Skeletal muscle satellite cell (primary cell): ENCODE measurements at regions not wholly inside any gene's neighbourhood (a gene's known extent, or its start where the extent isn't known, plus 50 kb on each side); places are given as distances from the start of the nearest gene placed in this dataset.

Experiments
- H3K27me3 ChIP-seq: 2 replicates; pipeline ENCODE4 v1.7.0; 2013; ENCODE audit warnings: low read length; ENCODE audit not compliant: control insufficient read depth, insufficient read depth
- H3K36me3 ChIP-seq: 2 replicates; pipeline ENCODE4 v1.7.0; 2013; ENCODE audit warnings: mild to moderate bottlenecking, control low read depth, low read length; ENCODE audit not compliant: insufficient read depth
- H3K4me1 ChIP-seq: 2 replicates; pipeline ENCODE4 v1.7.0; 2013; ENCODE audit warnings: low read length; ENCODE audit not compliant: control insufficient read depth, insufficient read depth
- H3K4me2 ChIP-seq: 2 replicates; pipeline ENCODE4 v1.7.0; 2013; ENCODE audit warnings: mild to moderate bottlenecking, low read length
- H3K4me3 ChIP-seq: 2 replicates; pipeline ENCODE4 v1.7.0; 2013; ENCODE audit warnings: low read length
- H3K9ac ChIP-seq: 2 replicates; pipeline ENCODE4 v1.7.0; 2013; ENCODE audit warnings: mild to moderate bottlenecking, low read depth, low read length, moderate library complexity
- H3K9me3 ChIP-seq: replicated peaks from 2 replicates; pipeline ENCODE4 v1.7.0; 2013; ENCODE audit warnings: mild to moderate bottlenecking, control low read depth, low read length

DNA sequence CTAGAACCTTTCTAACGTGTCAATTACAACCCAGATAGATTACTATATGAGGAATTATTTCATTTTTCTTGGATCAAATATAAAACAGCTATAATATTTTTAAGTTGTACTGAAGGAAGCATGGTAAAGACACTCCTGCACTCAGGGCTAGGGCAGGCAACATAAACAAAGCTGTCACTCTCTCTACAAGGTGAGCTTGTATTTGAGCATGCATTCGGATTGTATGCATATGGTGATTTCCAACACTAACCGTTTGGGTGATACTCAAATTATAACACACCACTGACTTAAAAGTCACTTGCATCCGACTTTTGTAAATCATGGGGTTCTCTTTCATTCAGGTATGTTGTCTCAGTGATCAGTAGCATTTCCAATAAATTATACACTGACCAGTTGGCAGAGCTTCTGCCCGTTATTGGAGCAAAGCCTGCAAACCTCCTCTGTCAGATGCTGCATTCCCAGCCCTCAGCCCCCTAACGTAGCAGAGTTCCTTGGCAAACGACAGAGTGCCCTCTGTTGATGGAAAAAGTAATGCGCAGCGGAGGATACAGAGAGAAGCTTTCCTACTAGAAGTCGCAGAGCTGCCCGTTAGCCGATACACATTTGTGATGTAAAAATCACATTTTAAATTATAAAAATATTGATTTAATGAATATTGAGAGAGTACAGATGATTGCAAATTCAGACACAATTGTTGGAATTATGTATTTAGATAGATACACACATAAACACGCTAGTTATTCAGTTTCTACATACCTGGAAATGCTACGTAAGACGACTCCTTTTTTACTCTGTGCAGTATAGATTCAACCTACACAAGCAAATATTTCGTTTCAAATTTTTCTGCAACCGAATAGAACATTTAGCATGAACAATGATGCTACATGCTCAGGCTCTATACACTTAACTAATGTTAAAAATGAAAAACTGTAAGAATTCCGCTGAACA, 173.9 kb upstream of the SP4 start:
- no peaks in the 10 kb centered on the region for H3K9me3 ChIP-seq
- no peak overlapping the region for H3K4me2 ChIP-seq
- no peaks in the 10 kb centered on the region for H3K36me3 ChIP-seq
- H3K4me1 ChIP-seq: no peaks in the 10 kb centered on the region
- H3K27me3 ChIP-seq: peaks cover 46% of the 10 kb centered on the region
- no peak overlapping the region for H3K4me3 ChIP-seq
- H3K9ac ChIP-seq: no peak overlapping the region

DNA sequence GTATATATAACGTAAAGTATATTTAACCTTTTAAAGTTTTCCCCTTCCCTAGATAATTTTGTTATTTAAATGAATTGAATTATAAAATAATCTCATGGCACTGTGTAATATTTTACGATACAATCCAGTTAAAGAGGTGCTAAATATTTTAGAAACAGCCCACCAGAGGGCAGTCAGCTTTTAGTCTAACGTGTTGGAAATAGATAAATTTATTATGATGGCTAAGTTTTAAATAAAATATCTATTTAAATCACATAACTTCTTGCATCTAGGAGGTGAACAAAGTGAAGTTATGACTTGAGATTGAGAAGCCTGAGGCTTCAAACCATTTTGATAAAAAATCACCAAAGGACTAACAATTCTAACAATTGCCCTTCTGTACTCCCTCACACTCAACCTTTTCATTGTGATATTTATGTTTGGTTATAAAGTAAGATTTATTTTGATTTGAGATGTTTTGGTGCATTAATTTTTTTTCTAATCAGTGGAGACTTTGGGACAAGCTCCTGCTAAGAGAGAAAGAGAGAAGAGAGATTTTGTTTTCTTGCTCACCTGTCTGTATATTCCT, 171.5 kb upstream of the SP4 start:
- H3K4me3 ChIP-seq: no peak overlapping the region
- no peaks in the 10 kb centered on the region for H3K9me3 ChIP-seq
- no peaks in the 10 kb centered on the region for H3K36me3 ChIP-seq
- no peaks in the 10 kb centered on the region for H3K4me1 ChIP-seq
- H3K4me2 ChIP-seq: no peak overlapping the region
- no peak overlapping the region for H3K9ac ChIP-seq
- H3K27me3 ChIP-seq: peaks cover 37% of the 10 kb centered on the region

DNA sequence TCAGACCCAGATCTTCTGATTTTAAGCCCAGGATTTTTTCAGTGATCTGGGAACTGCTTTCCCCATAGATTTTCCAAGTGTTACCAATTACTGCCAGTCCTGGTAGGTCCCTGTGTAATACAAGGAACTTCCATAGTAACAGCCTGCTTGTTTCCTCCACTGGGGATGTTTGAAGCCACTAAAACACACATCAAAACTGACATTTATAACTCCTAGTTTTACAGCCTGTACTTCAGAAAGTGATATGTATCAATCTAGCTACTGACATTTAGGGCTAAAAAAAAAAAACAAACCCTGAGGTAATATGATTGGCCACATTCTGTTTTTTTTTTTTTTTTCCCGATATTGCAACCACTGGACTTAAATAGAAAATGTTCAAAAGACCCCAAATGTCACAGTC, 166.9 kb upstream of the SP4 start:
- Histone ChIP-seq H3K4me1 (no peaks in the 10 kb centered on the region), H3K36me3 (no peaks in the 10 kb centered on the region), H3K9ac (no peak overlapping the region), H3K9me3 (no peaks in the 10 kb centered on the region), H3K4me3 (no peak overlapping the region), H3K4me2 (no peak overlapping the region), H3K27me3 (no peaks in the 10 kb centered on the region)

DNA sequence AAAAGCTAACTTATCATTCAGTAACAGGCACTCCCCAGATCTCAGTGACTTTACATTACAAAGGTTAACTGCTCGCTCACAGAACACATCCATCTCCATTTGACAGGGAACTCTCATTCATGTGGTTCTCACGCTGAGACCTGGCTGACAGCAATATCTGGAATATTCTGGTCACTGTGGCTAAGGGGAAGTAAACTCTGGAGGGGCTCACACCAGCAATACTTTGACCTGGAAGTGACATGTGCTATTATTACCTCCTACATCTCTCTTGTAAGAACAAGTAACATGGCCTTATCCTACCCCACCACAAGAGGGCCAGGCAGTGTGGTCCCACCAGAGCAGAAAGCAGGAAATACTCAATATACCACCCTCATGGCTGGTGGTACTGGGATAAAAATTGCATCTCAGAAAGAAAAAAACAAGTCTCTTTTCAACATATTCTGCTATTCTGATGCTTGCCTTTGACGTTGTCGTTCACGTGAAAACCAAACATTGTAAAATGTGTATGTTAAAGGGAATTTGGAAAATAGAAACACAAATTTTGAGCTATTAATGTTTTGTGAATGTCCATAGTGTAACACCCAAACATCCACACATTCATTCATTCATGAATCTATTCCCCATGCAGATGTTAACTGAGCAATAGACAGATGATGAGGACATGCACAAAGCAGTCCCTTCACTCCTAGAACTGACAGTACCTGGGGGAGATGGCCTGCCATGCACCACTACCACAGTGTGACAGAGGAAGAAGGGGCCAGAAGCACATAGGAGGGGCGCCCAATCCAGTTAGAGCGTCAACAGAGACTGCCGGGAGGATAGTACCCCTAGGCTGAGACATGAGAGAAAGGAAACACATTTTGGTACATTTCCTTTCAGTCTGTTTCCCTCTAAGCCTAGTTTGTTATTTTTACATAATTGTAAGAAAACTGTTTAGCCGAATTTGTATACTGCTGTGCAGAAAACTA, 166.0 kb upstream of the SP4 start:
- Histone ChIP-seq H3K9ac (no peak overlapping the region), H3K9me3 (no peaks in the 10 kb centered on the region), H3K36me3 (no peaks in the 10 kb centered on the region), H3K4me2 (no peak overlapping the region), H3K4me1 (no peaks in the 10 kb centered on the region), H3K27me3 (no peaks in the 10 kb centered on the region), H3K4me3 (no peak overlapping the region)

DNA sequence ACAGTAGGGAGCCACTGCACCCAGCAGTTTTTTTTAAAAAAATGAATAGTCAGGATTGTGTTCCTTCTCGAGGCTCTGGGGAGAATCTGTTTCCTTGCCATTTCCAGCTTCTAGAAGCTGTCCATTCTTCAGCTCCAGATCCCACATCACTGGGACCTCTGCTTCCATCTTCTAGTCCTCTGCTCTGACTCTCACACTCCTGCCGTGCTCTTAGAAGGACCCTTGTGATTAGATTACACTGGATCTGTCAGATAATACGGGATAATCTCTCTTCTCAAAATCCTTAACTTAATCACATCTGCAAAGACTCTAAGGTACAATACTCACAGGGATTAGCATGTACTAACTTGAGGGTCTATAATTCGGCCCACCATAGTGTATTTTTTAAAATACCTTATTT, 158.9 kb upstream of the SP4 start:
- no peak overlapping the region for H3K9ac ChIP-seq
- H3K36me3 ChIP-seq: no peaks in the 10 kb centered on the region
- H3K27me3 ChIP-seq: no peaks in the 10 kb centered on the region
- H3K4me2 ChIP-seq: no peak overlapping the region
- no peak overlapping the region for H3K4me3 ChIP-seq
- H3K9me3 ChIP-seq: no peaks in the 10 kb centered on the region
- H3K4me1 ChIP-seq: no peaks in the 10 kb centered on the region

DNA sequence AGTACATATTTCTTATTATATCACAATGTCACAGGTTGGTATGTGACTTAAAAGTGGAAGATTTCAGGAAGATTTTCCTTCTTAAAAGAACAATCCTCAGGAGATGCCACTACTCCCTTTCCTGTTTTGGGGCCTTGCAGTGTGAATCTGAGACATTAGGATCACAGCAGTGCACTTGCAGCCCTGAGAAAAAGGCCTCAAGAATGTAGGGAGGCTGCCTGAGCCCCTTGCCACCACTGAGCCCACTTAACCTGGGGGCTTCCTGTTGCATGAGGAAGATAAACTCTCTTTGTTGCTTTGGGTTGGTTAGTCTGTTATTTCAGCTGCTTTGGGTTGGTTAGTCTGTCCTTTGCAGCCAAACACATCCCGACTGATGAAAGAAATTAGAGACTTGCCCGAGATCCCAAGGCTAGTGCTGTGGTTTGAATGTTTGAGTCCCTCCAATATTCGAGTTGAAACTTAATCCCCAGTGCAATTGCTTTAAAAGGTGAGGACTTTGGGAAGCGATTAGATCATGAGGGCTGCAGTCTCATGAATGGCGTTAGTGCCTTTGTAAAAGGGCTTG, 151.3 kb upstream of the SP4 start:
- Histone ChIP-seq H3K9ac (no peak overlapping the region), H3K4me3 (no peak overlapping the region), H3K27me3 (no peaks in the 10 kb centered on the region), H3K4me1 (no peaks in the 10 kb centered on the region), H3K4me2 (no peak overlapping the region), H3K9me3 (no peaks in the 10 kb centered on the region), H3K36me3 (no peaks in the 10 kb centered on the region)

DNA sequence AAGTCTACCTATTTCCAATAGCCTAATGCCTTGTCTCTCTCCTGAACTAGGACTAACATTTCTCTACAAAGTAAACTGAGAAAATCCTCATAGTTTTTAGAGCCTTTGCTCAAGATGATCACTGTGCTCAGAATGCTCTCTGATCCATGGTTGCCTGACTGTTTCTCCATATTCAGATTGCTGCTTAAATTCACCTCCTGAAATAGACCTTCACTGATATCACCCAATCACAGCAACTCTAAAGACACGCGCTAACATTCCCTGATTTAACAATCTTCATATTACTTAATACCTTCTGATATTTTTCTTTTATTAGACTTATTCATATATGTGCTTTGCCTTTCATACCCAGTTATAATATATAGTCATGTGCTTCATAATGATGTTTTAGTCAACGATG, 148.9 kb upstream of the SP4 start:
- Histone ChIP-seq H3K9ac (no peak overlapping the region), H3K9me3 (no peaks in the 10 kb centered on the region), H3K4me3 (no peak overlapping the region), H3K4me1 (no peaks in the 10 kb centered on the region), H3K36me3 (no peaks in the 10 kb centered on the region), H3K4me2 (no peak overlapping the region), H3K27me3 (no peaks in the 10 kb centered on the region)

DNA sequence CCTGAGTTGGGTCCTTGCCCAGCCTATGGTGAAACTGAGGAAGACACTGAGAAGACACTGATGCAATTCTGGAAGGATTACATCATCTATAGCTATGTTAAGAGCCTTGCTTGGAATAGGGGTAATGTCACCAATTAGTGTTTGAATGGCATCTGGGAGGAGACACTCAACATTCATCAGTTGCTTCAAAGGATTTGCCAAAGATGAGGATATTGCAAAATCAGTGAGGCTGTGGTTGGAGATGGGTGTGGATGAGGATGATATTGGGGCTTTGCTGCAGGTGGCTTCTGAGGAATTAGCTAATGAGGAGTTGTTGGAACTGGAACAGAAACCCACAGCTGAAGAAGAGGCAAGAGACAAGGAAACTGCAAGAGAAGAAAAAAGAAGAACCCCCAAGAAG, 146.7 kb upstream of the SP4 start:
- no peaks in the 10 kb centered on the region for H3K4me1 ChIP-seq
- H3K36me3 ChIP-seq: no peaks in the 10 kb centered on the region
- H3K9me3 ChIP-seq: no peaks in the 10 kb centered on the region
- H3K27me3 ChIP-seq: no peaks in the 10 kb centered on the region
- H3K4me2 ChIP-seq: no peak overlapping the region
- H3K9ac ChIP-seq: no peak overlapping the region
- H3K4me3 ChIP-seq: no peak overlapping the region

DNA sequence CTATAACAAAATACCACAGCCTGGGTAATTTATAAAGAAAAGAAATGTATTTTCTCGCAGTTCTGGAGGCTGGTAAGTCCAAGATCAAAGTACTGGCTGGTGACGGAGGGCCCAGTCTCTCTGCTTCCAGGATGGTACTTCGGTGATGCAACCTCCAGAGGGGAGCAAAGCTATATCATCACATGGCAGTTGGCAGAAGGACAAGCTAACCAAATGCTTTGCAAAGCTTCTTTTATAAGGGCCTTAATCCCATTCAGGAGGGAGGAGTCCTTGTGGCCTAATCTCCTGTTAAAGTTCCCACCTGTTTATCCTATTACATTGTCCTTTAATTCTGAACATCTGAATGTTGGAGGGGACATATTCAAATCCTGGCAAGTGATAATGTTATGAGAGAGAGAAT, 134.1 kb upstream of the SP4 start:
- no peak overlapping the region for H3K4me2 ChIP-seq
- H3K36me3 ChIP-seq: no peaks in the 10 kb centered on the region
- no peak overlapping the region for H3K4me3 ChIP-seq
- H3K4me1 ChIP-seq: no peaks in the 10 kb centered on the region
- no peaks in the 10 kb centered on the region for H3K9me3 ChIP-seq
- no peaks in the 10 kb centered on the region for H3K27me3 ChIP-seq
- no peak overlapping the region for H3K9ac ChIP-seq

DNA sequence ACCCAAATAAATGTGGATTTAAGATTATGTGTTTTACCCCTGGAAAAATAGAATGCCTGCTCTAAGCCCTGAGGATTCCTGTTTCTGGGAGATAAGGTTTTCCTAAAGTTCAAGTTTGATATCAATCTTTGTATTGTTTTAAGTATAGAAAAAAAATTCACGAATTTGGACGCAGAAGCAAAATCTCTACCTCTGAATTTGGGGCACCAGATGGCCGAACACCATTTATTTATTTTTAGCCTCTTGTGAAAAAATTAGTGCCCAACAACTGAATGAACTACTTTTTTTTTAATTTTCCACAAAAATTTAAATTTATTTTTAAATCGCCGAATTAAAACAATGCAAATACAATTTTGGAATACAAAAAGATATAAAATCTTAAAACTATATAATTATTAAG, 128.1 kb upstream of the SP4 start:
- no peak overlapping the region for H3K4me3 ChIP-seq
- no peaks in the 10 kb centered on the region for H3K36me3 ChIP-seq
- no peaks in the 10 kb centered on the region for H3K9me3 ChIP-seq
- no peak overlapping the region for H3K4me2 ChIP-seq
- H3K27me3 ChIP-seq: no peaks in the 10 kb centered on the region
- H3K4me1 ChIP-seq: no peaks in the 10 kb centered on the region
- H3K9ac ChIP-seq: no peak overlapping the region

DNA sequence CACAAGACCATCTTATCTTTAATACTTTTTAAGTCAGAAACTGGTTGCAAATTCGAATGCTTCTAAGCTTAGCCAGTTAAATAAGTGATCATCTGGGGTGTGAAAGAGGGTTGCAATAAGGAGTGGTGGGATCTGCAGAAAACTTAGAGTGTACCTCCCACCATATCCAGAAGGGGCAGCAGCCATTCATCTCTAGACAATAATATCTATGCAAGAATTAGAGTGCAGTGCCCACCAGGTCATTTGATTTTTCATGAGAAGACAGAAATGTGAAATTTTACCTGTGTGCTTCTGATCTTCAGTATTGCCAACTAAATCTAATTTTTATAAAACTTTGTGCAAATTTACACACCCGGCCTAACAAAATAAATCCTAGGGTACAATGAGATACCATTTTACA, 127.2 kb upstream of the SP4 start:
- H3K9ac ChIP-seq: no peak overlapping the region
- H3K4me2 ChIP-seq: no peak overlapping the region
- H3K36me3 ChIP-seq: no peaks in the 10 kb centered on the region
- H3K4me1 ChIP-seq: no peaks in the 10 kb centered on the region
- H3K9me3 ChIP-seq: no peaks in the 10 kb centered on the region
- H3K27me3 ChIP-seq: no peaks in the 10 kb centered on the region
- no peak overlapping the region for H3K4me3 ChIP-seq
